HFFc6 (cell line): ENCODE measurements at regions not wholly inside any gene's neighbourhood (a gene's known extent, or its start where the extent isn't known, plus 50 kb on each side); places are given as distances from the start of the nearest gene placed in this dataset.

Experiments used
- DNase-seq: peaks from one replicate; pipeline ENCODE4 v3.0.0-alpha.2; 2018
- H3K27ac Mint-ChIP-seq: 2 replicates; pipeline ENCODE4 v1.8.0; 2020; ENCODE audit warnings: mild to moderate bottlenecking, mixed read lengths
- H3K27me3 Mint-ChIP-seq: 2 replicates; pipeline ENCODE4 v1.8.0; 2021; ENCODE audit warnings: mild to moderate bottlenecking, moderate library complexity, mixed read lengths; ENCODE audit not compliant: insufficient read depth
- H3K36me3 Mint-ChIP-seq: 2 replicates; pipeline ENCODE4 v1.8.0; 2021; ENCODE audit warnings: low read depth, mixed read lengths
- H3K4me1 Mint-ChIP-seq: 2 replicates; pipeline ENCODE4 v1.8.0; 2020; ENCODE audit warnings: low read depth, mixed read lengths
- H3K4me3 Mint-ChIP-seq: 2 replicates; pipeline ENCODE4 v1.8.0; 2020; ENCODE audit warnings: mild to moderate bottlenecking, moderate library complexity, mixed read lengths
- H3K9me3 Mint-ChIP-seq: 2 replicates; pipeline ENCODE4 v1.8.0; 2020; ENCODE audit warnings: mild to moderate bottlenecking, mixed read lengths
- TF ChIP-seq, protein P1 (sequence below): fragments of 200-600 bp; sonication (generic); IDR thresholded peaks from 2 replicates; pipeline ENCODE4 v1.5.0; 2021; ENCODE audit warnings: antibody characterized with exemption, mild to moderate bottlenecking

DNA sequence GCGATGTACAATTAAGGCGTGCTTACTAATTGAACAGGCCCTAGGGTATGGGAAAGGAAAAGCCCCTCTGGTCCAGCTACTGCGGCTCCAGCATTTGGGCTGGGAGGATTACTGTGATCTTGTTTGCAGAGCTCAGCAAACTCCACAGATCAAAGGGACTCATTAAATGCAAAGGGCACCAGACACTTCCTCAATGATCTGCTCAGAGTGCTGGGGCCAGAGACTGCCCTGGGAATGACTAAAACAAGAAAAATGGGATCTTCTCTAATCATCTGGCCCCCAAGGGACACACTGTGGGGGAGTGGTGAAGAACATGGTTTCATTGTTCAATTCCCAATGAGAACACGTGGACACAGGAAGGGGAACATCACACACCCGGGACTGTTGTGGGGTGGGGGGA, 85.0 kb downstream of the MARCHF4 start:
- peak; percentile 11 for DNase-seq
- Mint-ChIP-seq H3K9me3 (no peaks in the 10 kb centered on the region), H3K27ac (peak overlapping the region; percentile 56), H3K4me1 (peaks cover 52% of the 10 kb centered on the region), H3K36me3 (peaks cover 17% of the 10 kb centered on the region; the same call in 1 of the 2 replicates), H3K27me3 (peaks cover 2% of the 10 kb centered on the region; the same call in 1 of the 2 replicates), H3K4me3 (no peak overlapping the region)
- TF ChIP-seq, protein P1, sequence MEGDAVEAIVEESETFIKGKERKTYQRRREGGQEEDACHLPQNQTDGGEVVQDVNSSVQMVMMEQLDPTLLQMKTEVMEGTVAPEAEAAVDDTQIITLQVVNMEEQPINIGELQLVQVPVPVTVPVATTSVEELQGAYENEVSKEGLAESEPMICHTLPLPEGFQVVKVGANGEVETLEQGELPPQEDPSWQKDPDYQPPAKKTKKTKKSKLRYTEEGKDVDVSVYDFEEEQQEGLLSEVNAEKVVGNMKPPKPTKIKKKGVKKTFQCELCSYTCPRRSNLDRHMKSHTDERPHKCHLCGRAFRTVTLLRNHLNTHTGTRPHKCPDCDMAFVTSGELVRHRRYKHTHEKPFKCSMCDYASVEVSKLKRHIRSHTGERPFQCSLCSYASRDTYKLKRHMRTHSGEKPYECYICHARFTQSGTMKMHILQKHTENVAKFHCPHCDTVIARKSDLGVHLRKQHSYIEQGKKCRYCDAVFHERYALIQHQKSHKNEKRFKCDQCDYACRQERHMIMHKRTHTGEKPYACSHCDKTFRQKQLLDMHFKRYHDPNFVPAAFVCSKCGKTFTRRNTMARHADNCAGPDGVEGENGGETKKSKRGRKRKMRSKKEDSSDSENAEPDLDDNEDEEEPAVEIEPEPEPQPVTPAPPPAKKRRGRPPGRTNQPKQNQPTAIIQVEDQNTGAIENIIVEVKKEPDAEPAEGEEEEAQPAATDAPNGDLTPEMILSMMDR = no peak

DNA sequence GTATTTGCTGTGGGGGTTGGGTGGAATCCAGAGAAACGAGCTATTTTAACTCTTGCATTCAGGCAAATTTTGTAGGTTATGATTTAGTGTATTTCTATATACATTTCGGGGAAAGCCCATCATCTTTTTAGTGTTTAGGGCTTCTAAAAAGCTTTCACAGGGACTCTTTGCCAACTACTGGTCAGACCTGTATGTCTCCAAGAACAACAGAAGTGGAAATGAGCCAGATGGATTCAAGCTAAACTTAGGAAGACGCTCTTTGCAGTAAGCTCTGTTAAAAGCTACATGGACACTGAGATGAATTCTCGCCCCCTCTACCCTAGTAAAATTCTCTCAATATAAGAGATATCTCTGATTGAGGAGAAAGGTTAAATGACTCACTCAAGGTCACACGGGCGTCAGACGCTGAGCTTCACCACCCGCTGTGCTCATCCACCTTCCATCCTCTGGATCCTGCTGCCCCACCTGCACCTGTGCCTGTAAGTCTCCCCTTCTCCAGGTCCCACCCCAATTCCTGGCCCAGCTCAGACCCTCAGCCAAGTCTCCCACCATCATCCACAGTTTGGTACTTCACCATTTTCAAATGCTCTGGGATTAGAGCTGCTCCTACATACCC, 85.6 kb downstream of the MARCHF4 start:
- Mint-ChIP-seq H3K4me1 (peaks cover 58% of the 10 kb centered on the region), H3K27ac (peak overlapping the region; percentile 56), H3K4me3 (no peak overlapping the region), H3K36me3 (peaks cover 17% of the 10 kb centered on the region; the same call in 1 of the 2 replicates), H3K27me3 (peaks cover 2% of the 10 kb centered on the region; the same call in 1 of the 2 replicates), H3K9me3 (no peaks in the 10 kb centered on the region)
- no peak for DNase-seq
- TF ChIP-seq, protein P1 = no peak

DNA sequence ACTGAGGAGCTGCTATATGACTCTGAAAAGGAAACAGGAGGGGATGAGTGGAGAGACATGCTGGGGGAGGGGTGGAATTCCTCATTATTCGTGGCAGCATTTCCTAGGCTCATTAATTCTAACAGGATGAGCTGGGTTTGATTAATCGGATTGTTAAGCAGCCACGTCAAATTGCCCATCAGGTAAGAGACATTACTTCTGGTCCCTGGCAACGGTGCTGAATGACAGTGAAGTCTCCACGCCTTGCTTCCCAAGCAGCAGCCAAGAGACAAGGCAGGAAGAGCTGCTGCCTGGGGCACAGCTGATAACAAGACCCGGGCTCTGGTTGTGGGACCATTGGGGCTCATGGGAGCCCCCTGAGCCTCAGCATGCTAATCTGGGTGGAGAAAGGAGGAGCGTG, 86.6 kb downstream of the MARCHF4 start:
- Mint-ChIP-seq H3K4me1 (peaks cover 64% of the 10 kb centered on the region), H3K9me3 (no peaks in the 10 kb centered on the region), H3K36me3 (peaks cover 20% of the 10 kb centered on the region; the same call in 1 of the 2 replicates), H3K27ac (peak overlapping the region; percentile 20; the same call in 1 of the 2 replicates), H3K4me3 (no peak overlapping the region), H3K27me3 (peaks cover 2% of the 10 kb centered on the region; the same call in 1 of the 2 replicates)
- TF ChIP-seq, protein P1 = no peak
- no peak for DNase-seq

DNA sequence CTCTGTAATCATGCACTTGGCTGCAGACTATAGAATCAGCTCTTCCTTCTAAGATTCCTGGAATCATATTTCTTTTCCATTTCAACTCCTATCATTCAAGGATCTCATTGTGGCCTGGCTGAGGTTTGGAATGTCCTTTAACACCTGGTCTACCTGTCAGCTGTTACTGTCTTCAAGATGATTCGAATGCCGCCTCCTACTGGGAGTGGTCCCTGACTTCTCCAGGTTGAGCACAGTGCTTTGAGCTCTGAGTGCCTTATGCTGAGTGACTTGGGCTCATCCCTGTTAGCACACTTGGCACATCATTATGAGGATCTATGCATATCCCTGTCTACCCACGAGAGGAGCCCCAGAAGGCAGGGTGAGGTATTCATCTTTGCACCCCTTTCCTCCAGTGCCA, 87.6 kb downstream of the MARCHF4 start:
- H3K4me3 Mint-ChIP-seq = no peak overlapping the region
- peaks cover 70% of the 10 kb centered on the region for H3K4me1 Mint-ChIP-seq
- no peaks in the 10 kb centered on the region for H3K9me3 Mint-ChIP-seq
- DNase-seq = no peak
- TF ChIP-seq, protein P1 = no peak
- H3K27me3 Mint-ChIP-seq = peaks cover 2% of the 10 kb centered on the region; the same call in 1 of the 2 replicates
- H3K27ac Mint-ChIP-seq = no peak overlapping the region
- H3K36me3 Mint-ChIP-seq = peaks cover 23% of the 10 kb centered on the region; the same call in 1 of the 2 replicates

DNA sequence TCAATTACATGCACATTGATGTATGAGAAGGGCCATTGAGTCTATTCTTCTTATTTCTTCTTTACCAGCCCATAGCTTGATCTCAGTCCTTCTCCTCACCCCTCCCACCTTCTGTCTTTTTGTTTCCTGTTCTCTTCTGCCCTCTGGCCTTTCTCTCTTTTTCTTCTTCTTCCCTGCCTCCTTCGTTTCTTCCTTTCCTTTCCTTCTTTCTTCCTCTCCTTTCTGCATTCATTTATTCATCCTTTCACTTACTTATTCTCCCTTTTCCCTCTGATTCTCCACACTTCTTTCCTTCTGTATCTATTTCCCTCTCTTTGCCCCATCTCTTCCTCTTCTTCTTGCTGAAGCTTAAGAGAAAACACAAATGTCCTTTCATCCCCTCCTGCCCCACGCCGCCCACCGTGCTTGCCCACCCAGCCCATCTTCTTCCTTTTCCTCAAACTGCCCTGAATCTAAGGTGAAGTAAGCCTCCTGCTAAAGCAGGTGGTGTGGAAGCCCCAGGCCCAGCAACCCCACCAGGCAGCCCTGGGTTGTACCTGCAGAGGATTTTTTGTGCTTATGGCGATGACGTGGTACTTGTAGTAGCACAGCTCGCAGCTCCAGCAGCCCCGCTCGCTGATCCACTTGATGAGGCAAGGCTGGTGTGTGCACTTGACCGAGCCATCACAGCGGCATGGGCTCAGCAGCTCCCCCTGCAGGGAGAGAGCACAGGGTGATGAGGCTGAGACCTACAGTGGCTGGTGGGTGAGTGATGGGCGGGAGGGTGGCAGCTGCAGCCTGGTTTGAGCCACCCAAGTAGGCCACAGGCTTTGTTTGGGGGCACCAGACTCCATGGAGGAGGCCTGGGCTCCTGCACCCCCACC, 89.0 kb downstream of the MARCHF4 start:
- H3K4me1 Mint-ChIP-seq = peaks cover 75% of the 10 kb centered on the region
- peaks cover 2% of the 10 kb centered on the region; the same call in 1 of the 2 replicates for H3K27me3 Mint-ChIP-seq
- peaks cover 23% of the 10 kb centered on the region; the same call in 1 of the 2 replicates for H3K36me3 Mint-ChIP-seq

More for the DNA sequence above, 89.0 kb downstream of the MARCHF4 start:
- TF ChIP-seq, protein P1 = peak; percentile 68
- H3K9me3 Mint-ChIP-seq = no peaks in the 10 kb centered on the region
- no peak overlapping the region for H3K4me3 Mint-ChIP-seq
- H3K27ac Mint-ChIP-seq = peak overlapping the region; percentile 2; the same call in 1 of the 2 replicates
- no peak for DNase-seq
